DMS153 (cell line): ENCODE measurements at regions not wholly inside any gene's neighbourhood (a gene's known extent, or its start where the extent isn't known, plus 50 kb on each side); places are given as distances from the start of the nearest gene placed in this dataset.

Source experiments
- DNase-seq: peaks from one replicate; lab custom pipeline; 2025; lab: John Stamatoyannopoulos, UW

- no peak for DNase-seq
Measured at GRCh38 chr16:73304008-73304774, 256.3 kb upstream of the ZFHX3 start.

GRCh38 chr16:73302942-73303341, 255.0 kb upstream of the ZFHX3 start:
- DNase-seq, result no peak

- DNase-seq, result no peak
Measured at GRCh38 chr16:73301984-73302383, 254.1 kb upstream of the ZFHX3 start.

GRCh38 chr16:73299346-73299745, 251.4 kb upstream of the ZFHX3 start:
- DNase-seq, result no peak

GRCh38 chr16:73298562-73298961, 250.6 kb upstream of the ZFHX3 start:
- DNase-seq, result no peak

- no peak for DNase-seq
Measured at GRCh38 chr16:73290258-73290657, 242.3 kb upstream of the ZFHX3 start.

- DNase-seq, result no peak
Measured at GRCh38 chr16:73289232-73289631, 241.3 kb upstream of the ZFHX3 start.

GRCh38 chr16:73288520-73288919, 240.6 kb upstream of the ZFHX3 start:
- no peak for DNase-seq

GRCh38 chr16:73287859-73288405, 240.0 kb upstream of the ZFHX3 start:
- DNase-seq, result no peak

- DNase-seq, result no peak
Measured at GRCh38 chr16:73286346-73287267, 238.7 kb upstream of the ZFHX3 start.

- no peak for DNase-seq
Measured at GRCh38 chr16:73285436-73286201, 237.7 kb upstream of the ZFHX3 start.

- DNase-seq, result no peak
Measured at GRCh38 chr16:73280388-73280787, 232.5 kb upstream of the ZFHX3 start.

- DNase-seq, result no peak
Measured at GRCh38 chr16:73279451-73279850, 231.5 kb upstream of the ZFHX3 start.

- DNase-seq, result no peak
Measured at GRCh38 chr16:73277071-73277470, 229.1 kb upstream of the ZFHX3 start.

GRCh38 chr16:73275448-73275847, 227.5 kb upstream of the ZFHX3 start:
- DNase-seq, result no peak

- no peak for DNase-seq
Measured at GRCh38 chr16:73275024-73275423, 227.1 kb upstream of the ZFHX3 start.

- no peak for DNase-seq
Measured at GRCh38 chr16:73274140-73274539, 226.2 kb upstream of the ZFHX3 start.

- DNase-seq, result no peak
Measured at GRCh38 chr16:73268366-73268993, 220.6 kb upstream of the ZFHX3 start.

- no peak for DNase-seq
Measured at GRCh38 chr16:73265935-73266334, 218.0 kb upstream of the ZFHX3 start.

GRCh38 chr16:73265124-73265837, 217.4 kb upstream of the ZFHX3 start:
- DNase-seq, result no peak

- DNase-seq, result no peak
Measured at GRCh38 chr16:73262931-73263330, 215.0 kb upstream of the ZFHX3 start.
